Progenitor cell of endocrine pancreas (in vitro differentiated cells): ENCODE measurements at regions not wholly inside any gene's neighbourhood (a gene's known extent, or its start where the extent isn't known, plus 50 kb on each side); places are given as distances from the start of the nearest gene placed in this dataset.

Source experiments
- DNase-seq: peaks from one replicate; pipeline ENCODE4 v3.0.0; 2021; ENCODE audit warnings: low spot score; ENCODE audit not compliant: unreplicated experiment
- H3K27ac Mint-ChIP-seq: 2 replicates; pipeline ENCODE4 v1.8.0; 2021; ENCODE audit warnings: mild to moderate bottlenecking, moderate library complexity, mixed read lengths
- H3K27me3 Mint-ChIP-seq: 2 replicates; pipeline ENCODE4 v1.8.0; 2021; ENCODE audit warnings: mixed read lengths
- H3K36me3 Mint-ChIP-seq: 2 replicates; pipeline ENCODE4 v1.8.0; 2022; ENCODE audit warnings: mixed read lengths; ENCODE audit not compliant: insufficient read depth
- H3K4me1 Mint-ChIP-seq: 2 replicates; pipeline ENCODE4 v1.8.0; 2021; ENCODE audit warnings: low read depth, mixed read lengths
- H3K4me3 Mint-ChIP-seq: 2 replicates; pipeline ENCODE4 v1.8.0; 2021; ENCODE audit warnings: low read depth, mild to moderate bottlenecking, moderate library complexity, mixed read lengths
- H3K9me3 Mint-ChIP-seq: 2 replicates; pipeline ENCODE4 v1.8.0; 2021; ENCODE audit warnings: low read depth, mixed read lengths
- CTCF ChIP-seq: fragments of 200-600 bp; sonication (generic); IDR thresholded peaks from one replicate; pipeline ENCODE4 v1.5.0; 2021; ENCODE audit warnings: antibody characterized with exemption, mild to moderate bottlenecking; ENCODE audit not compliant: unreplicated experiment

- Mint-ChIP-seq H3K4me1 (no peaks in the 10 kb centered on the region), H3K27ac (no peak overlapping the region), H3K36me3 (no peaks in the 10 kb centered on the region), H3K4me3 (no peak overlapping the region), H3K9me3 (peaks cover 7% of the 10 kb centered on the region), H3K27me3 (no peaks in the 10 kb centered on the region)
- no peak for TF ChIP-seq CTCF
- DNase-seq: no peak
Observed at GRCh38 chr13:74623761-74624160, 489.6 kb upstream of the KLF12 start.

DNA sequence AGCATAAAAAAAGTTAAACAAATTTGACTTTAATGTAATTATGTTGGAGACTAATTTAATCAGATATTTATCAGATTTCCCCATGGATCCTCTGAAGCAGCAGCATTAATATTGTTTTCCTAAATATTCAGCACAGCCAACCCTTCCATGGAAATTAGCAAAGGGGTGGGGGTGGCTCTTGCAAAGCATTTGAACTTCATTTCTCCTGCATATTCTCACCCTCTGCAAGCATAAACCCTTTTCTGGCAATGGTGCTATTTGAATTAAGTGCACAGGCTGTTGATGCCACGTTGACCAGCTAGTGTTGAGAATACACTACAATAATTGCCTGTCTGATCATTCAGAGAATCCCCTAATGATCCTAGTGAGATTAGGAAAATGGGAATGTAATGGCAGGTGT, 488.1 kb upstream of the KLF12 start:
- Mint-ChIP-seq H3K4me1 (no peaks in the 10 kb centered on the region), H3K4me3 (no peak overlapping the region), H3K27me3 (no peaks in the 10 kb centered on the region), H3K9me3 (peaks cover 7% of the 10 kb centered on the region), H3K27ac (no peak overlapping the region), H3K36me3 (no peaks in the 10 kb centered on the region)
- no peak for TF ChIP-seq CTCF
- DNase-seq: no peak

DNA sequence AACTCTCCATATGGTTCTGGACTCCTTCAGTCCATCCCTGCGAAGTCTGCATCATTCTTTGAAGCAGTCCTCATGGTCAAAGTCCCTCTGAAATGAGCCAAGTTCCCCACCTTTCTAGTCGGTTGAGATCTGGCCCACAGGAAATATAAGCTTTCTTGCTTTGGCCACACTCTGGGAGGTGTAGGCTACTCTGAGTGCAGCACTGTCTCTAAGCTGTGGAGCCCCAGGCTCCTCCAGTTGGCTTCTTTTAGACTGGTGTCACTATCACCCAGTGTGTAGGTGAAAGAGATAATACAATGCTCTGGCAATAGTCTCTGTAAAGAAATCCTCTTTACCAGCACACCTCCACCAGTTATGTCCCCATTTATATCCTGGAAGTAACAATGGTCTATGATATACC, 486.5 kb upstream of the KLF12 start:
- no peak for DNase-seq
- Mint-ChIP-seq H3K4me1 (no peaks in the 10 kb centered on the region), H3K27ac (no peak overlapping the region), H3K4me3 (no peak overlapping the region), H3K27me3 (no peaks in the 10 kb centered on the region), H3K36me3 (no peaks in the 10 kb centered on the region), H3K9me3 (peaks cover 3% of the 10 kb centered on the region)
- no peak for TF ChIP-seq CTCF

- Mint-ChIP-seq H3K36me3 (no peaks in the 10 kb centered on the region), H3K9me3 (peaks cover 3% of the 10 kb centered on the region), H3K27ac (no peak overlapping the region), H3K27me3 (no peaks in the 10 kb centered on the region), H3K4me1 (no peaks in the 10 kb centered on the region), H3K4me3 (no peak overlapping the region)
- DNase-seq: no peak
- TF ChIP-seq CTCF: no peak
Observed at GRCh38 chr13:74620308-74620707, 486.1 kb upstream of the KLF12 start.

- DNase-seq: no peak
- no peak for TF ChIP-seq CTCF
- no peak overlapping the region for H3K4me3 Mint-ChIP-seq
- peaks cover 8% of the 10 kb centered on the region for H3K9me3 Mint-ChIP-seq
- no peaks in the 10 kb centered on the region for H3K27me3 Mint-ChIP-seq
- peaks cover 13% of the 10 kb centered on the region for H3K4me1 Mint-ChIP-seq
- no peaks in the 10 kb centered on the region for H3K36me3 Mint-ChIP-seq
- no peak overlapping the region for H3K27ac Mint-ChIP-seq
Observed at GRCh38 chr13:74597526-74597925, 463.3 kb upstream of the KLF12 start.
